GM19468 (cell line): ENCODE measurements at regions not wholly inside any gene's neighbourhood (a gene's known extent, or its start where the extent isn't known, plus 50 kb on each side); places are given as distances from the start of the nearest gene placed in this dataset.
"Not testable (repeated sequence)": the region's sequence is repeated elsewhere in the genome, so short reads cannot be mapped to it uniquely, and the experiment has no call there.

Experiments used
- ATAC-seq: cut with Tn5 transposase; IDR thresholded peaks from one replicate; pipeline ENCODE4 v1.9.1; 2021; ENCODE audit warnings: mild to moderate bottlenecking, moderate library complexity, moderate number of reproducible peaks; ENCODE audit not compliant: unreplicated experiment; ENCODE audit errors: extremely low read depth

GRCh38 chr13:44786756-44787155 lies 202.5 kb downstream of the NUFIP1 start:
- no peak for ATAC-seq

GRCh38 chr13:44785401-44785800 lies 203.9 kb downstream of the NUFIP1 start:
- no peak for ATAC-seq

GRCh38 chr13:44784708-44785080 lies 204.6 kb downstream of the NUFIP1 start:
- no peak for ATAC-seq

GRCh38 chr13:44783994-44784707 lies 205.1 kb downstream of the NUFIP1 start:
- ATAC-seq = no peak

GRCh38 chr13:44780591-44781280 lies 204.6 kb upstream of the TSC22D1 start:
- ATAC-seq = no peak

GRCh38 chr13:44778761-44779484 lies 202.8 kb upstream of the TSC22D1 start:
- ATAC-seq = no peak

- not testable (repeated sequence) for ATAC-seq
Observed at GRCh38 chr13:44775290-44775689, 199.2 kb upstream of the TSC22D1 start.

- no peak for ATAC-seq
Observed at GRCh38 chr13:44770951-44771350, 194.8 kb upstream of the TSC22D1 start.

- no peak for ATAC-seq
Observed at GRCh38 chr13:44769686-44770085, 193.6 kb upstream of the TSC22D1 start.

- ATAC-seq = no peak
Observed at GRCh38 chr13:44768775-44769581, 192.8 kb upstream of the TSC22D1 start.

GRCh38 chr13:44768239-44768638 lies 192.1 kb upstream of the TSC22D1 start:
- ATAC-seq = no peak

GRCh38 chr13:44765001-44765471 lies 188.9 kb upstream of the TSC22D1 start:
- no peak for ATAC-seq

GRCh38 chr13:44764302-44764692 lies 188.2 kb upstream of the TSC22D1 start:
- ATAC-seq = no peak

GRCh38 chr13:44763615-44764301 lies 187.6 kb upstream of the TSC22D1 start:
- no peak for ATAC-seq

- no peak for ATAC-seq
Observed at GRCh38 chr13:44762911-44763310, 186.8 kb upstream of the TSC22D1 start.

GRCh38 chr13:44760434-44760833 lies 184.3 kb upstream of the TSC22D1 start:
- no peak for ATAC-seq

GRCh38 chr13:44759384-44760360 lies 183.5 kb upstream of the TSC22D1 start:
- no peak for ATAC-seq

GRCh38 chr13:44758630-44759383 lies 182.7 kb upstream of the TSC22D1 start:
- ATAC-seq = no peak
